ENCODE measurements at regions not wholly inside any gene's neighbourhood (a gene's known extent, or its start where the extent isn't known, plus 50 kb on each side); places are given as distances from the start of the nearest gene placed in this dataset.
"Not testable (repeated sequence)": the region's sequence is repeated elsewhere in the genome, so short reads cannot be mapped to it uniquely, and the experiment has no call there.

GRCh38 chr11:130526846-130527245 is 78.4 kb downstream of the ADAMTS15 start:
- peaks cover 22% of the 10 kb centered on the region for H3K27me3 Mint-ChIP-seq
- POLR2A ChIA-PET: no interaction called here
- H3K27ac Mint-ChIP-seq: no peak overlapping the region
- H3K4me3 Mint-ChIP-seq: no peak overlapping the region
- H3K4me1 Mint-ChIP-seq: no peaks in the 10 kb centered on the region
- DNase-seq: no peak
- H3K36me3 Mint-ChIP-seq (ENCODE audit: low read depth): no peaks in the 10 kb centered on the region
- H3K9me3 Mint-ChIP-seq: no peaks in the 10 kb centered on the region
- CTCF ChIA-PET: no interaction called here

GRCh38 chr11:130527636-130528297 is 79.3 kb downstream of the ADAMTS15 start:
- CTCF ChIA-PET: no interaction called here
- no peak for DNase-seq
- Mint-ChIP-seq H3K27ac (no peak overlapping the region), H3K27me3 (peaks cover 22% of the 10 kb centered on the region), H3K4me1 (no peaks in the 10 kb centered on the region), H3K9me3 (no peaks in the 10 kb centered on the region), H3K4me3 (no peak overlapping the region), H3K36me3 (ENCODE audit: low read depth) (no peaks in the 10 kb centered on the region)
- POLR2A ChIA-PET: no interaction called here

- Mint-ChIP-seq H3K27ac (no peak overlapping the region), H3K36me3 (ENCODE audit: low read depth) (no peaks in the 10 kb centered on the region), H3K9me3 (no peaks in the 10 kb centered on the region), H3K4me3 (no peak overlapping the region), H3K4me1 (no peaks in the 10 kb centered on the region), H3K27me3 (peaks cover 22% of the 10 kb centered on the region)
- POLR2A ChIA-PET: no interaction called here
- no peak for DNase-seq
- CTCF ChIA-PET: no interaction called here
Observed at GRCh38 chr11:130528298-130529261, 80.1 kb downstream of the ADAMTS15 start.

- Mint-ChIP-seq H3K36me3 (ENCODE audit: low read depth) (no peaks in the 10 kb centered on the region), H3K9me3 (no peaks in the 10 kb centered on the region)
Observed at GRCh38 chr11:130529366-130529765, 80.9 kb downstream of the ADAMTS15 start.

GRCh38 chr11:130531061-130531460 is 82.6 kb downstream of the ADAMTS15 start:
- CTCF ChIA-PET: no interaction called here
- Mint-ChIP-seq H3K4me3 (no peak overlapping the region), H3K27me3 (peaks cover 15% of the 10 kb centered on the region), H3K9me3 (no peaks in the 10 kb centered on the region), H3K27ac (no peak overlapping the region), H3K4me1 (no peaks in the 10 kb centered on the region), H3K36me3 (ENCODE audit: low read depth) (no peaks in the 10 kb centered on the region)
- DNase-seq: no peak
- POLR2A ChIA-PET: no interaction called here

More at GRCh38 chr11:130529366-130529765, 80.9 kb downstream of the ADAMTS15 start:
- POLR2A ChIA-PET: no interaction called here
- Mint-ChIP-seq H3K4me3 (no peak overlapping the region), H3K27ac (no peak overlapping the region), H3K27me3 (peaks cover 22% of the 10 kb centered on the region), H3K4me1 (no peaks in the 10 kb centered on the region)
- CTCF ChIA-PET: no interaction called here
- no peak for DNase-seq

GRCh38 chr11:130533113-130533798 is 84.8 kb downstream of the ADAMTS15 start:
- Mint-ChIP-seq H3K36me3 (ENCODE audit: low read depth) (no peaks in the 10 kb centered on the region), H3K9me3 (no peaks in the 10 kb centered on the region), H3K27ac (no peak overlapping the region), H3K27me3 (peaks cover 10% of the 10 kb centered on the region), H3K4me3 (no peak overlapping the region), H3K4me1 (no peaks in the 10 kb centered on the region)
- ChIA-PET POLR2A (no interaction called here), CTCF (no interaction called here)
- DNase-seq: no peak

GRCh38 chr11:130533871-130534270 is 85.4 kb downstream of the ADAMTS15 start:
- no peaks in the 10 kb centered on the region for H3K36me3 Mint-ChIP-seq (ENCODE audit: low read depth)
- CTCF ChIA-PET: no interaction called here

GRCh38 chr11:130534551-130534950 is 86.1 kb downstream of the ADAMTS15 start:
- ChIA-PET CTCF (no interaction called here), POLR2A (no interaction called here)
- Mint-ChIP-seq H3K36me3 (ENCODE audit: low read depth) (no peaks in the 10 kb centered on the region), H3K4me1 (no peaks in the 10 kb centered on the region), H3K27ac (no peak overlapping the region), H3K4me3 (no peak overlapping the region), H3K27me3 (peaks cover 18% of the 10 kb centered on the region), H3K9me3 (no peaks in the 10 kb centered on the region)
- no peak for DNase-seq

More at GRCh38 chr11:130533871-130534270, 85.4 kb downstream of the ADAMTS15 start:
- no peak overlapping the region for H3K4me3 Mint-ChIP-seq
- no peak overlapping the region for H3K27ac Mint-ChIP-seq
- POLR2A ChIA-PET: no interaction called here
- no peak for DNase-seq
- H3K27me3 Mint-ChIP-seq: peaks cover 12% of the 10 kb centered on the region
- H3K4me1 Mint-ChIP-seq: no peaks in the 10 kb centered on the region
- H3K9me3 Mint-ChIP-seq: no peaks in the 10 kb centered on the region

GRCh38 chr11:130535520-130535919 is 87.1 kb downstream of the ADAMTS15 start:
- no peaks in the 10 kb centered on the region for H3K4me1 Mint-ChIP-seq
- H3K36me3 Mint-ChIP-seq (ENCODE audit: low read depth): no peaks in the 10 kb centered on the region
- POLR2A ChIA-PET: no interaction called here
- peaks cover 25% of the 10 kb centered on the region for H3K27me3 Mint-ChIP-seq
- H3K4me3 Mint-ChIP-seq: no peak overlapping the region
- DNase-seq: no peak
- CTCF ChIA-PET: no interaction called here
- no peaks in the 10 kb centered on the region for H3K9me3 Mint-ChIP-seq
- H3K27ac Mint-ChIP-seq: no peak overlapping the region

GRCh38 chr11:130536106-130537040 is 87.9 kb downstream of the ADAMTS15 start:
- H3K27ac Mint-ChIP-seq: no peak overlapping the region
- CTCF ChIA-PET: no interaction called here
- POLR2A ChIA-PET: no interaction called here
- no peaks in the 10 kb centered on the region for H3K36me3 Mint-ChIP-seq (ENCODE audit: low read depth)
- H3K27me3 Mint-ChIP-seq: peaks cover 29% of the 10 kb centered on the region
- H3K9me3 Mint-ChIP-seq: no peaks in the 10 kb centered on the region
- DNase-seq: no peak
- H3K4me1 Mint-ChIP-seq: no peaks in the 10 kb centered on the region
- H3K4me3 Mint-ChIP-seq: no peak overlapping the region

- H3K4me1 Mint-ChIP-seq; H3K4me3 Mint-ChIP-seq; H3K36me3 Mint-ChIP-seq (ENCODE audit: low read depth); POLR2A ChIA-PET; CTCF ChIA-PET; DNase-seq; H3K27ac Mint-ChIP-seq; H3K9me3 Mint-ChIP-seq: not testable (repeated sequence)
- H3K27me3 Mint-ChIP-seq: peaks cover 39% of the 10 kb centered on the region
Observed at GRCh38 chr11:130539680-130540079, 91.2 kb downstream of the ADAMTS15 start.

- no peaks in the 10 kb centered on the region for H3K4me1 Mint-ChIP-seq
Observed at GRCh38 chr11:130544266-130544665, 95.8 kb downstream of the ADAMTS15 start.

More at GRCh38 chr11:130544266-130544665, 95.8 kb downstream of the ADAMTS15 start:
- CTCF ChIA-PET: interaction anchor here (1.3 kb wide), 1 partner anchor 109 kb away, joined by 3 read pairs; no protein-coding TSS in a partner anchor
- H3K9me3 Mint-ChIP-seq: no peaks in the 10 kb centered on the region
- DNase-seq: no peak
- peaks cover 27% of the 10 kb centered on the region for H3K27me3 Mint-ChIP-seq
- H3K36me3 Mint-ChIP-seq (ENCODE audit: low read depth): no peaks in the 10 kb centered on the region
- H3K27ac Mint-ChIP-seq: no peak overlapping the region
- H3K4me3 Mint-ChIP-seq: no peak overlapping the region
- POLR2A ChIA-PET: no interaction called here

Measured in activated CD4-positive, alpha-beta memory T cell treated with anti-CD3 and anti-CD28 coated beads, Interleukin-2, amount 10 ng/mL, durations not matched to agents 7 days and 5 days (primary cell).